ENCODE measurements at regions not wholly inside any gene's neighbourhood (a gene's known extent, or its start where the extent isn't known, plus 50 kb on each side); places are given as distances from the start of the nearest gene placed in this dataset.

- no peak for DNase-seq
These were observed 79.5 kb upstream of the KCNMB2 start for GRCh38 chr3:178456621-178457285.

GRCh38 chr3:178457511-178457910 is 78.7 kb upstream of the KCNMB2 start:
- DNase-seq = no peak

- no peak for DNase-seq
These were observed 77.8 kb upstream of the KCNMB2 start for GRCh38 chr3:178458313-178459037.

- no peak for DNase-seq
These were observed 77.2 kb upstream of the KCNMB2 start for GRCh38 chr3:178459038-178459410.

- DNase-seq = no peak
These were observed 70.7 kb upstream of the KCNMB2 start for GRCh38 chr3:178465260-178466180.

GRCh38 chr3:178472941-178473340 is 63.3 kb upstream of the KCNMB2 start:
- DNase-seq = no peak

- DNase-seq = no peak
These were observed 61.7 kb upstream of the KCNMB2 start for GRCh38 chr3:178474526-178474925.

GRCh38 chr3:178475062-178475461 is 61.2 kb upstream of the KCNMB2 start:
- no peak for DNase-seq

GRCh38 chr3:178476886-178477285 is 59.4 kb upstream of the KCNMB2 start:
- DNase-seq = no peak

- DNase-seq = no peak
These were observed 56.8 kb upstream of the KCNMB2 start for GRCh38 chr3:178479446-178479845.

GRCh38 chr3:178479860-178480259 is 56.4 kb upstream of the KCNMB2 start:
- no peak for DNase-seq

GRCh38 chr3:178480274-178480673 is 56.0 kb upstream of the KCNMB2 start:
- no peak for DNase-seq

GRCh38 chr3:178480795-178481194 is 55.4 kb upstream of the KCNMB2 start:
- no peak for DNase-seq

GRCh38 chr3:178482981-178483380 is 53.3 kb upstream of the KCNMB2 start:
- no peak for DNase-seq

GRCh38 chr3:178483704-178484103 is 52.5 kb upstream of the KCNMB2 start:
- DNase-seq = no peak

GRCh38 chr3:178485756-178486155 is 50.5 kb upstream of the KCNMB2 start:
- DNase-seq = no peak

All from NCI-H1048 (cell line).